NCI-H526 treated with DMSO at 0.1 percent for 48 hours (cell line): ENCODE measurements at regions not wholly inside any gene's neighbourhood (a gene's known extent, or its start where the extent isn't known, plus 50 kb on each side); places are given as distances from the start of the nearest gene placed in this dataset.
"Not testable (repeated sequence)": the region's sequence is repeated elsewhere in the genome, so short reads cannot be mapped to it uniquely, and the experiment has no call there.

ENCODE experiments used
- DNase-seq: peaks from one replicate; lab custom pipeline; 2025; lab: John Stamatoyannopoulos, UW

DNA sequence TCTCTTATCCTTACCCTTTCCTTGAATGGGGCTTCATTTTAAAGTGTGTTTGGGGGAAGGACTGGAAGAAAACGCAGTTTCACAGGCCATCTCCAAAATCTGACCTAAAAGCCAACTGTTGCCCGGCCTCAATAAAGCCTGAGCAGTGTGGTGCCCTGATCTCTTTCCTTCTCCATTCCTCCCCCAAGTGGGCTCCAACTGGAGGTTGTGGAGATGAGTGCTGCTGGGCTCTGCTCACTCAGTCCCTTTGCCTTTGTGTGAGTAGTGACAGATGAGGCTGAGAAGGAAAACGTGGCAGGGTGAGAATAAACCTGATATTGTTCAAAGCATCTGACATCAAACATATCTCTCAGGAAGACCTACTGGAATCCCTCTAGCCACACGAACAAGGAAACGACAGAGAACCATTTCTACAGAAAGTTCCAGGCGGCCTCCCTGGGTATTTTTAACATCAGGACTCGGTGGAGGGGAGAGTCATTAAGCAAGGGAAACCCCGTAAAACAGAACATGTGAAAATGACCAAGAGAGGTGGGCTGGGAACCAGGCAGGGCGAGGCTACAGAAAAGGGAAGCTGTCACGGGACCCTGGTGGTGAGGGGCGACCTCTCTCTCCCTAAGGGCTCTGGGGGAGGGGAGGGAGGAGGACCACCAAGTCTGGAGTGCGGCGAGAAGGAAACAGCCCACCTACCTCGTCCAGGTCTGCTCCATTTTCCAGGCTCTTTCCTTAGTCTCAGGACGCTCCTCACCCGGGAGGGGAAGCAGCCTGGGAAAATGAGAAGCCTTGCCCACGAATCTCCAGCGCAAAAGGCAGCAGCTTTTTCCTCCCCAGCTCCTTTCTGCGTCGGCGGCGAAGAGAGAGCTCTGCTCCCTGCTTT is 59.1 kb upstream of the NBPF26 start:
- not testable (repeated sequence) for DNase-seq

DNA sequence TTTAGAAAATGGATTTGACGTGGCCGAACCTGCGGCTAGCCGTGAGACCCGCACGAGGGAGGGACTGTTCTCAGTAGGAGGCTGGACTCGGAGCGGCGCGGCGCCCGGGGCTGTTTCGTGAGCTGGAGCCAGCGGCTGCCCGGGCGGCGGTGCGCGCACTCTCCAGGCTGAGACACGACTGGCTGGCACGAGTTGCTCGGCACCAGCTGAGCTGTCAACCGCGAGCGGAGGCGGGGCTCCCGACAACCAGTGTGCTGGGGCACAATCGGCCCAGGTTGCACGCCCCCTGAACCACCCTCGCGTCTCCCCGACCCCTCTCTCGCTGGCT is 58.5 kb upstream of the NBPF26 start:
- DNase-seq, result not testable (repeated sequence)

DNA sequence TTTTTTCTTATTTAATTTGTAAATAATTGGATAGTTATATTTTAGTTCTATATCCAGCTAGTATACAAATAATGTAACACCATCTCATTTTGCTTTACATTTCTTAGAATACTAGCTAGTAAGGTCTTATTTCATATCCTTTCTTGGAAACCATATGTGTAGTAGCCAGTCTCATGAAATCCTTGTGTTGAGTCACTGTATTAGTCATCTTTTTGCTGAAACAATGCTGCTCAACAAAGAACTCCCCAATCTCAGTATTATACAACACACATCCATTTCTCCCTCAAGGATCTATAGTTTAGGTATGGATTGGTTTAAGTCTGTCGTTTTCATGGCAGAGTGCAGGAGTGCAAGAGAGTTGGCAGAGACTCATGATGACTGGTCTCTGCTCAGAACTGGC is 55.6 kb upstream of the NBPF26 start:
- not testable (repeated sequence) for DNase-seq
